GM21423 (cell line): ENCODE measurements at regions not wholly inside any gene's neighbourhood (a gene's known extent, or its start where the extent isn't known, plus 50 kb on each side); places are given as distances from the start of the nearest gene placed in this dataset.
"Not testable (repeated sequence)": the region's sequence is repeated elsewhere in the genome, so short reads cannot be mapped to it uniquely, and the experiment has no call there.

Source experiments
- ATAC-seq: cut with Tn5 transposase; IDR thresholded peaks from one replicate; pipeline ENCODE4 v1.9.1; 2021; ENCODE audit warnings: mild to moderate bottlenecking, moderate library complexity; ENCODE audit not compliant: unreplicated experiment

DNA sequence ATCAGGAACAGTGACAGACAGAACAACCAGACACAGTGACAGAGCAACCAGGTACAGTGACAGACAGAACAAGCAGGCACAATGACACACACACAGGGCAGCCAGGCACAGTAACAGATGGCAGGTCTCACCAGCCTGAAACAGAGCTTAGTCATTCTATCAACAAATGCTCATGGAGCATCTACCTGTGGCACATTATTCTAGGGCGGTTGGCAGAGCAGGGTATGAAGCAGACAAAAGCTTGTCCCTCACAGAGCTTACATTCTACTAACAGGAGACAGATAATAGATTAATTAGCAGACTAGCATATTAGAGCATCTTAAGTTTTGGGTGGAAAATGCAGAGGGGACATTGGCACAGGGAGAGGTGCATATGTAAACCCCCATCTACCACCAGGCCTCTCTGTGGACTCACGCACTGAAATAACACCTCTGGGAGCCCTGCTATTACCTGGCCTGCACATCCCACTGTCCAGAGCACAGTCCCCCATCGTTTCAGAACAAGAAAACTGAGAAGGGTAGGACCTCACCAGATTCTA, 64.1 kb upstream of the RAB6C start:
- ATAC-seq: no peak

DNA sequence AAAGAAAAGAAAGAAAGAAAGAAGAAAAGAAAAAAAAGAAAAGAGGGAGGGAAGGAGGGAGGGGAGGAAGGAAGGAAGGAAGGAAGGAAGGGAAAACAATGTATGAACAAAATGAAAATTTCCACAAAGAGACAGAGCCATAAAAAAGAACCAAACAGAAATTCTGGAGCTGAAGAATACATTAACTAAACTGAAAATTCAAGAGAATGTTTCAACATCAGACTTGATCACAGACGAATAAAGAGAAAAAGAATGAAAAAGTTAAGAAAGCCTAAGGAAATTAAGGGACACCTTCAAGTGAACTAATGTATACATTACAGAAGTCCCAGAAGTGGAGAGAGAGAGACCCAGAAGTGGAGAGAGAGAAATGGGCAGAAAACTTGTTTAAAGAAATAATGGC, 60.9 kb upstream of the RAB6C start:
- ATAC-seq: no peak

DNA sequence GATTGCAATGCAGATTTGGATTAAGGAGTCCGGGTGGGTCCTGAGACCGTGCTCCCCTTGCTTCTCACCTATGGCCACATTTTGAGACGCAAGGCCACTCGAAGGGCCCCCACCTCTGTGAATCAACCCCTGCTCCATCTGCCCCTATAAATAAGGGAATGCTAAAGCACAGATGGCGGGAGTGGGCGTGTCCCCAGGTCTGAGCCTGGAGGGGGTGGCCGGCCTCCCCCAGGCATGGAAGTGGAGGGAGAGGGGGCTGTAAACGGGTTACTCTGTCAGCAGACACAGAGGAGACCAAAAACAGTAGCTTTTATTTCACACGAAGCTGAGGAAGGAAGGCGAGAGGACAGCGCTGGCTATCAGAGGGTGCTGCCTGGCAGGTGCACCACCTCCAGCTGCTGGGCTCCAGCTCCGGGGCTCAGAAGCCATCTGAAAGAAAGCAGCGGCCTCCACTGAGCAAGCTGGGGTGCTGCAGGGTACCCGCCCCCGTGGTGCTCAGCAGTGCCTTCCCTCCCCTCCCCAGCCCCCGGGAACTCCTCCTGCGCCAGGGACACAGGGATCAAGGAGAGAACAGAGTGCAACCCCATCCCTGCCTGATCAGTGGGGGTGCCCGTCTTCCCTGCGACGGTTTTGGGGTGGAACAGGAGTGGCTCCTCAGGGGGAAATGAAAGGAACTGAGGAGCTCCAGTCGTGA, 56.7 kb upstream of the RAB6C start:
- no peak for ATAC-seq

DNA sequence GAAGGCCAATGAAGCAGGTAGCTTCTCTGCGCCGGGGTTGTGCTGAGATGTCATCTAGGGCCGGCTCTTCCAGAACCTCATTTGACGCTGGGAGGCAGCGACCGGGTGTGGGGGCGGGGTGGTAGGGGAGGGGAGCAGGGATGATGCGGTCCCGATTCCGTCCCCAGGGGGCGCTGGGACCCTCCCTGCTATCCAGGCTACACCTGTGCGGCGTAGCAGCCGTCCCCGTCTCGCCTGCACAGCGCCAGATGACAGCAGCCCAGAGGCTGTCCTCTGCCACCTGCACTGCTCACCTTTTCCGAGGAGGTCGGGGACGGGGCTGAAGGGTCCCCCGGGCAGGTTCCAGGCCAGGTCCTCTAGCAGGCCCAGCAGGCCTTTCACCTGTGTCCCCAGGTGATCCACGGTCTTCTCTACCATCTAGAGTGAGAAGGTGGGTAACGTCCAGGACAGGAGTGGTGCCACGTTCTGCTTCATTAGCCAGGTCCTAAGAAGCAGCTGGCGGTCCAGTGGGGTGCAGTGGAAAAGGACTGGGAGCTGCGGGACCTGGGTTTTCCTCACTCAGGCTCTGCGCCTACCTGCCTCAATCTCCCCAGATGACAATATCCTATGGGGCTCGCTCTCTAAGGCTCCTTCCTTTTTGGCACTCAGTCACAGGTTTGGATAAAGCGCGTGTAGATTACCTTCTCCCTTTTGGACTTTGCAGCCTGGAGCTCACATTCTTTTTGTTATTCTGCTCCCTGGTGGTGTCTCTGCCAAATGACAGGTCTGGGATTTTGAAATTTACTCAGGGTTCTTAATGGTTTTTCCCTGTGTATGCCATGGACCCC, 56.0 kb upstream of the RAB6C start:
- no peak for ATAC-seq

DNA sequence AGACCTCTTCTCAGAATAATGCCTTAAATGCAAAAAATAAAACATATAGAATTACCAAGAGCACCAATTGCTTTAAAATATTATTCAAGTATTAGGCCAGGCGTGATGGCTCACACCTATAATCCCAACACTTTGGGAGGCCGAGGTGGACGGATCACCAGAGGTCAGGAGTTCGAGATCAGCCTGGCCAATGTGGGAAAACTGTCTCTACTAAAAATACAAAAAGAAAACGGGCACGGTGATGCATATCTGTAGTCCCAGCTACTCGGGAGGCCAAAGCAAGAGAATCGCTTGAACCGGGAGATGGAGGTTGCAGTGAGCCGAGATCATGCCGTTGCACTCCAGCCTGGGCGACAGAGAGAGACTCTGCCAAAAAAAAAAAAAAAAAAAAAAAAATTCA, 55.4 kb upstream of the RAB6C start:
- not testable (repeated sequence) for ATAC-seq

DNA sequence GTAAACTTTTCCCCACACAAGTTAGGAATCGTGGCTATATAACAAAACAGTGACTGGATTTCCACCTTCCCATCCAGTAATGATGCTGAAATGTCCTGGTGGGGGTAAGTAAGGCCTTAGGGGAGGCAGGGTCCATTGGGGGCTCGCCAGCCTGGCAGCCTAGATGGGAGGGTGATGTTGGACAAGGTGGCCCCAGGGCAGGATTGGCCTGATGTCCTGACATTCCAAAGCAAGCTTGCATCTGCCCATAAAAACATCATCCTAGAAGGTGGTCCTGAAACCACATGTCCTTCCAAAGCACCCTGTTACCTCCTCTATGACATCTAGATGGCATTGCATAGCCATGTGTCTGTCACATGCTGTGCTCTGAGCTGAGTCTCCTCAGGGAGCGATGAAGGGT, 54.1 kb upstream of the RAB6C start:
- no peak for ATAC-seq

DNA sequence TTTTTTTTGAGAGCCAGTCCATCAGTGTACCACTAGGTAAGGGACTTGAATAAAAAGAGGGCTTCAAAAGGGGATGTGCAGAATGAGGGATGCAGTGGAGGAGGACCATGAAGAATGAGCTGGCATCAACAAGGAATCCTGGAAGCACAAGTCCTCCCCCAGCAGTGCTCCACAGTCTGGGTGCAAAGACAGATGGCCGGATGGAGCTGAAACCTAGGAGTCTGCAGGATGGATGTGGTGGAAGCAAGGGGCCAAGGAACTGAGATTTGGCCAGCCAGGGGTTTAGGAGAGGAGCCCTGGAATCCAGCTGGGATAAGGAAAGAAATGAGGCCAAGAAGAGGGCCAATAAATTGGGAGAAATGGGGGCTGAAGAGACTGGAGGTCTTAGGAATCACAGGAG, 51.8 kb upstream of the RAB6C start:
- ATAC-seq: no peak

DNA sequence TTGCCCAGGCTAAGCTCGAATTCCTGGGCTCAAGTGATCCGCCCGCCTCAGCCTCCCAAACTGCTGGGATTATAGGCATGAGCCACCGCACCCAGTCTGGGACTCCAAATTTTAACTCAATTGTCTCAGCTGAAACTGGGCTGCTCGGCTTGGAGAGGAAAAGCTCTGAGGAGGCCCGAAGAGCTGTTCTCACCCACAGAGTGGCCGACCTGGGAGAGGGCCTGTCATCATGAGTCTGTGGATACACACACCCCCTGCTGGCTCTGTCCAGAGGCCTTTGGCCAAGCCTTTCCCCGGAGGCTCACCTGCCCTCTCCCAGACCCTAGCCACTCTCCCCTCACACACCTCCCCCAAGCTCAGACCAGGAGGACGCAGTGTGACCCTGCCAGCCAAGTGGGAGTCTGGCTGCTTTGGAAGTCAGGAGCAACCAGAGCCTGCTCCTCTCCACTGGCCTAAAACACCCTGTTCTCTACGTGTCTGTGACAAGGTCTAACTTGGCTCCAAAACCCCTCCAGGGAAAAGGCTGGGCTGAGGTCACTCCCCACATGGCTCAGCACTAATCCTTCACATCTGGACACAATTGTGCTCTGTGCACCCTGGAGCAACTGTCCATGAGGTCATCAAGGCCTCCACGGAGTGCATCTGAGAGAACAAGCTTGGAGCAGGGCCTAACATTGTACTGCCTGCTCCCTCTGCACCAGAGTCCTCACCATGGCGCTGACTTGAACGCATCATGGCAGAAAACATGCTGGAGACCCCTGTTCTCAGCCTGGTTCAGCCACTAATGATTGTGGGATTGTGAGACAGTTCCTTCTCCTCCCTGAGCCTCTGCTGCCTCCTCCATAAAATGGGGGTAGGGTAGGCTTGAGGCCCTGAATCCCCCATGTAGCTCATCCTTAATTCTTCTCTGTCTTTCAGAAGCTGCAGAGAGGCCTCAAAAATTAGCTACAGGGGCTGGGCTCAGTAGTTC, 49.9 kb upstream of the RAB6C start:
- ATAC-seq: no peak
